HK-2 (cell line): ENCODE measurements at regions not wholly inside any gene's neighbourhood (a gene's known extent, or its start where the extent isn't known, plus 50 kb on each side); places are given as distances from the start of the nearest gene placed in this dataset.

Experiments used
- DNase-seq: peaks from one replicate; pipeline ENCODE4 v3.0.0-alpha.2; 2018; ENCODE audit not compliant: unreplicated experiment

DNA sequence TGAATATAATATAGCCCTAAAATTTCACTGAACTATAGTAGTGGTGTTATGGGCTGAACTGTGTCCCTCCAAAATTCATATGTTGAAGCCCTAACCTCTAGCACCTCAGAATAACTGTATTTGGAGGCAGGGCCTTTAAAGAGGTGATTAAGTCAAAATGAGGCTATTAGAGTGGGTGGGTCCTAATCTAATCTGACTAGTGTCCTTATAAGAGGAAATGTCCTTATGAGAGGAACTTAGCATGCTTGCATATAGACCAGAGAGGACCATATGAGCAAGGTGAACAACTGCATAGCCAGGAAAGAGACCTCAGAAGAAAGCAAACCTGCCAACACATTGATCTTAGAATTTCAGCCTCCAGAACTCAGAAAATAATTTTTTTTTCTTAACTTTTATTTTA lies 238.4 kb downstream of the ZEB2 start:
- DNase-seq: no peak

DNA sequence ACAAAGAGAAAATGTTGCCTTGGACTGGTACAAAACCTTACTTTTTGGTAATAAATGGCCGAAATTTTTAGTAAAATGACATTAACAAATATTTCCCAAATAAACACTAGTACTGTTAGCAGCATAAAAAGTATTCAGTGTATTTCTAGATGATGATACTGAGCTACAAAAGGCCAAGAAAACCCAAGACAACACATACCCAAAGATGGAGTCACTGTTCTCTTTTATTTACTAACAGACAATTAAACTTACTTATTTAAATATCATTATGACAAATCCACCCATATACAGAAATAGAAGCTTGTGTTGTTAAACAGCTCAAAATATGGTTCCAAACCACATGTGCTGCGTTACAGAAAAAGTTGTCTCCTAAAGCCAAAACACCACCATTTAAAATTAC lies 239.9 kb downstream of the ZEB2 start:
- no peak for DNase-seq

DNA sequence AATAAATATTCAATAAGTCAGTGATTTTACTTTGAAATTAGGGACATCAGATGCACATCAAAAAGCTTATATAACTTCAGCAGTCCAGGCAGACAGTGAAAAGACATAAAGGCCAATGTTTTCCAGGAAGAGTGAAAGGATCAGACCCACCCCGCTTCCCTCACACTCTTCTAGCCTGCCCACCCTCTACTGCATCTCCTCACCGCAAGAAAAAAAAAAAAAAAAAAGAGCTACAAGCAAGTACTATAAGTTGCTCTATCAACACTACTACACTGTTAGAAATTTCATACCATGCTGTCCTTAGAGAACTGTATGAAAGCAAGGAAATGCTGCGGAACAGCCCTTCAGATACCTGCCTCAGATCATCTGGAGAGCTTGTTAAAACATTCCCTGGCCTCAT lies 240.8 kb downstream of the ZEB2 start:
- DNase-seq: no peak

DNA sequence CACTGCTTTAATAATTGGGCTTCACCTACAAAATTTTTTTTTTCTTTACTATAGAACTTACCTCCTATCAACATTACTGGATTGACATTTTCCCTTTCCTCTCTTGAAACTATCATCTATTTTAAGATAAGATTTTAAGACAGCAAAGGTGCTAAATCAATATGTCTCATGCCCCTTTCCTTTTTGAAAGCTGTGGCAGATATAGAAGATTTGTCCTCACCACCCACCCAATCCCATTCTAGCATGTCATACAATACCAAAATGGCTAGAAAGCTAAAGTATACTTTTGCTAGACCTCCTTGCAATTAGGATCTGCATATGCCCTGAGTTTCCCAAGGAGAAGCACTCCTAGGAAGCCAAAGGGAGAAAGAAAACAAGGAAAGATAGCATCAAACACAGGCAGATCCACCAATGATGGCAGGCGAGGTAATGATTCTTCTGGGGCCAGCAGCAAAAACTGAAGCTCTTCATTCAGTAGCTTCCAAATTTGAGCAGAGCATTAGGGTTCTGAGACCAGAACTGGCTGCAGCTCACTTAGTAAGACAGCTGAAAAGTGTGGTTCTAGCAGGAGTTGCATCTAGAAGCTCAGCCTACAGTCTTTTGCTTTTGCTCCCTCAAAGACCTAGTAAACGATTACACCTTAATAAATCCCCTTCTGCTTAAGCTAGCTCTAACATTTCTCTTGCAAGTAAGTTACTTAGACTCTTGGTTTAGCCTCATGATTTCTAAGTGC lies 242.1 kb downstream of the ZEB2 start:
- DNase-seq: no peak

DNA sequence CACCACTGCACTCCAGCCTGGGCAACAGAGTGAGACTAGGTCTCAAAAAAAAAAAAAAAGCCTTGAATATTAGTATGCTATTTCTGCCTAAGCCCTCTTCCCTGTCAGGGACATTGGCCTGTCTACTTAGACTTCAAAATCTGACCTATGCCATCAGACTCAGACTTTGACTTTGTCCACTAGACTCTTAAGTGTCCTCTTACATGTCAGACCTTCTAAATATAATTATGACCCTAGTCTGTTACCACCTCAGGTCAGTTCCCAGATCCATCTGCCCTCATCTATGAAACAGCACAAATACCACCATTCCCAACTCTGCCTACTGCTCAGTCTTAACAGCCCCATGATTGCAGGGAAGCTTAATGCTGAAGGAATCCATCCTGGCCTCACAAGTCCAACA lies 244.6 kb downstream of the ZEB2 start:
- DNase-seq: no peak

DNA sequence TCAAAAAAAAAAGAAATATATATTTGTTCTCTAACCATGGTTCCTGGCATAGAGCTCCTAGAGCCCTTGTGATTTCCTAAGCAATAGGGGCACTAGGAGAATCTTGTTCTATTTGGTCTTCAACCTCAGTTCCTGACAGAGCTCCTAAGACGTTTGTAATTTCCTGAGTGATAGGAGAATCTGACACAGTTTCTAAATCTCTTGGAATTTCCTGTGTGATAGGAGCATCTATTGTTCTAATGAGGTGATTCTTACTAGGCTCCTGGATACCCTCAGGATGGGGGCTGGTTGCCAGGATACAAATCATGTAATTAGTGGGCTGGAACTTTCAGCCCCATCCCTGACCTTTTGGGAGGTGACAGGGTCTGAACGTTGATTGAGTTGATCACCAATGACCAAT lies 245.8 kb downstream of the ZEB2 start:
- no peak for DNase-seq

DNA sequence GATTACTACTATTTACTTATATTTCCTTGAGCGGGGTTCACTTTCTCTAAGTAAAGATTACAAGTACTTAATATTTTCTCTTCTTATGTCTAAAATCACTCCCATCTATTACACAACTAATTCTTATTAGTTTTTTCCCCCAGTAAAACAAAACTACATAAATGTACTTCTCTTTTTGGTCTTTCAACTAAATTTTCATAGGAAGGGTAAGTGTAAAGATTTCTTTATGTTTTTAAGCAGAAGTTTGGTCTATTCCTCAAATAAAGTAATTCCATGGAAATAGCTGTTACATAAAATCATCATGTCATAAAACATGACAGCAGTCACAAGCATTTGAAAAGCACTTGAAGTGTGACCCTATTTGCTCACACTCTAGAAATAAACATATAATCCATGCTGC lies 249.0 kb downstream of the ZEB2 start:
- no peak for DNase-seq

DNA sequence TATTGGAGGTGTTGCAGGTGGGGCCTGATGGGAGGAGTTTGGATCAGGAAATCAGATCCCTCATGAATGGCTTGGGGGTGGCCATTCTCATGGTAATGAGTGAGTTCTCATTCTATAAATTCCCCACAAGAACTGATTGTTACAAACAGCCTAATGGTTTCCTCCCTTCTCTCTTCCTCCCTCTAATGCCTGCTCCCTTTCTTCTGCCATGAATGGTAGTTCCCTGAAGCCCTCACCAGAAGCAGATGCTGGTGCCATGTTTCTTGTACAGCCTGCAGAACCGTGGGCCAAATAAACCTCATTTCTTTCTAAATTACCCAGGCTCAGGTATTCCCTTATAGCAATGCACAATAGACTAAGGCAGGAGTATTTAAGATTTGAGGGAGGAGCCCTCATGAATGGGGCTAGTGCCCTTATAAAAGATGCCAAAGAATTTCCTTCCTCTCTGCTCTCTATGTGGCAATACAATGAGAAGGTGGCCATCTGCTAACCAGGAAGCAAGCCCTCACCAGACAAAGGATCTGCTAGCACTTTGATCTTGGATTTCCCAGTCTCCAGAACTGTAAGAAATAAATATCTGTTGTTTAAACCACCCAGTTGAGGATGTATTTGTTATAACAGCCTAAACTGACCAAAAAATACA lies 251.8 kb downstream of the ZEB2 start:
- DNase-seq: no peak

DNA sequence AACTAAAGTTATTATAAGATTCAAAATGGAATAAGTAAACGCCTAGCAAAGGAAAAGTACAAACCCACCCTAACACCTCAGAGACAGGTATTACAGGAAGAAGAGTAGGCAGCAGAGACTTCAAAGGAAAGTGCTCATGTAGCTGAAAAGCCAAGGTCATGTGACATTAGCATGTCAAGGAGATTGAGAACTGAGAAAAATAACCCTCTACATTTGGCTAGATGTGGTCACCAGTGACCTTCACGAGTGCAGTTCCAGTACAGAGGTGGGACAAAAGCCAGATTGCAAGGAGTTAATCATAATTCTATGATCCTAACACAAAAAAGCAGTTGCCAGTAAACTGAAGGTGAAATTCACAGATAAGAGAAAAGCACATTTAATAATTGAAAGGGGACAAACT lies 252.7 kb downstream of the ZEB2 start:
- DNase-seq: no peak

DNA sequence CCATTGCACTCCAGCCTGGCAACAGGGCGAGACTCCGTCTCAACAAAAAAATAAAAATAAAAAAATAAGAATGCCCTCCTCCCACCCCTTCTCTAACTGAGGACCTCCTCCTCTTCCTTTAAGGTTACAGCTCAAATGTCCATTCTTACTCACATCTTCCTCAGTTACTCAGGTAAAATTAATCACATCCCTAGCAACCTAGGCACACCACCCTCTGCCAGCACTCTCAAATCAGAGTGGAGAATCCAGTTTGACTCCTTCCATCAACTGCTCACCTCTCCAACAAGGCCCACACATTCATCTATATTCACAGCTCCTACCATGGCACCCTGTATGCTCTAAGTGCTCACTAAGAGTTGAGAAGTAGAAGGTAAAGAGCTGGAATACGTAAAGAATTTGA lies 254.3 kb downstream of the ZEB2 start:
- DNase-seq: no peak

DNA sequence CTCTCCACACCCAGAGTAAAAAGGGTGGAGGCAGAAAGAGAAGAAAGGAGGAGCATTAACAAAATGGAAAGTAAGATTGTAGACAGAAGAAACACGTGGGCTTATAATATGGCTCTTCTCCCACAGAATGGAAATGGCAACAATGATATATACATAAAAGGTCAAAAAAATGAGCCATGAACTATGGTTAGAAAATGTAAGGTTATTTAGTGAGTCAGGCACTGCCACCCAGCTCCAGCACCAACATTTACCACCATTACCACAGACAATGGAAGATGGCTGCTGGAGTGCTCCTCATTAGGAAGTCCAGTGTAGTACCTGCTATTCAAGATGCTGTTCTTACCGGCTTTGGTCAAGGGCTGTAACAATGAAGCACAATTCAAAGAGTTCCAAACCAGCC lies 258.0 kb downstream of the ZEB2 start:
- no peak for DNase-seq

DNA sequence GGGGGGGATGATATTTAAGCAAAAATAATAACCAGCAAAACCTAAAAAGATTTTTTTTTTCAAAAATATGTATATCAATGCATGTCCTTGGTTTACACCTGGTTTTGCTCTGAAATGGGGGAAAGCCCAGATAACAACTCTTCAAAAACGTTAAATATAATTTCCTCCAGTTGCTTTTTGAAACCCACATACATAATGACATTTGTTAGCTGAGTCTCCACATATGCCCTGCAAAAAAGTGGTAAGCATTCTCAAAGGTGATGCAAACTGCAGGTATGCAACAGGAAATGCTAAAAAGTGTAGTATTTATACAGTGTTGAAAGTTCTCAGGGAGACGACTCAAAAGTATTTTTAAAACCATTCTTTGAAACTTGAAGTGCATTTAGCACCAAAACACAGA lies 258.6 kb downstream of the ZEB2 start:
- DNase-seq: no peak

DNA sequence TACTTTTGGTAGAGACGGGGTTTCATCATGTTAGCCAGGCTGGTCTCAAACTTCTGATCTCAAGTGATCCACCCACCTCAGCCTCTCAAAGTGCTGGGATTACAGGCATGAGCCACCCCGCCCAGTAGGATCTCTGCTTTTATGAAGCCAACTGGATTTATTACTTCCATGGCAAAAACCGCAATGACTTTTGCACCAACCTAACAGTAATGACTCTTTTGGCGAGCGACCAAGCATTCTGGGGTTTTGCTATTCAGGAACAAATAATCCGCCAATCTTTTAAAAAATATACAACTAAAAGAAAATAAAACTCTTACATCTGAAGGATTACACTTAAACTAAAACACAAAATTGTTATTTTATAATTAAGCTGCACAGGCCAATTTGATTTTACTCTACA lies 260.6 kb downstream of the ZEB2 start:
- no peak for DNase-seq

DNA sequence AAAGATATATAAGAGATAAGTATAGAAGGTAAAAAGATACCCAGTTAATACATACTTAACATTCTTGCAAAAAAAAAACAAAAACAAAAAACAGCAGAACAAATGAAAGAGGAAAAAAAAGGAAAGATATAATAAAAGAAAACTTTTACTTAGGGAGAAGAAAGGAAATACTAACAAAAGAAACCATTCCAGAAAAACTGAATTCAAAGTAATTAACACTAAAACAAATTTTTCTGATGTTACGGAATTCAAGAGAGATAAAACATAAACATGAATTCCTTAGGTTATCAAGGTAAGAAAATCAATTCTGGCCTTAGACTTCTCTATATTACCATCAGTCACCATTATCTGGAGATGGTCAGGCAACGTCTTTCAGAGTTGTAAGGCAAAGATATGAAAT lies 261.8 kb downstream of the ZEB2 start:
- no peak for DNase-seq

DNA sequence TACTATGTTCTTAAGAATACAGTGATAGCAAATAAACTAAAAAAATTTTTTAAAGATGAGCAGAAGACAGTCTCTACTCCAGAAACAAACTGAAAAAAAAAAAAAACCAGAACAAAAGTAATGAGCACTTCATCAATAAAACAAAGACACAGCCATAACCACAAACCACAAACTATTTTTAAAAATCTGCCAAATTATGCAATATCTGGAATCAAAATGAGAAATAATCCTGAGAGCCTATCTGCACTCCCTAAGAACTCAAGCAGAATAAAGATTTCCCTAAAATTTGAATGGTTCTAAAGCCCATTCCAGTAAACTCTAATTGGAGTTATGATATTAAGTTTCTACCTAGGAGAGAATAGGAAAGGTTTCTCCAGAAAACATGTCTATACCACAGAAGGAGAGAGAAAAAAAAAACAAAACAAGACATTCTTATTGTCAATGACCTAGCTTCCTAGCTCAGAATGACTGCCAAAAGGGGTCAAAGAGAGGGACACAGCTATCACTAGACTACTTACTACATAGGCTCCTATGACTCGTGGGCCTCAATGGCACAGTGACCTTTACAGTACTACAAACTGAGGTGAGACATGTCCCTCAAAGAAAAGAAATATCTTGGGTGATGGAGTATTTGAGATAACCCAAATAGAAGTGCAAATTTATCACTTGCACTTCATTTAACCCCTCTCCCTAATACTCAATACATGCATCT lies 262.8 kb downstream of the ZEB2 start:
- DNase-seq: no peak

DNA sequence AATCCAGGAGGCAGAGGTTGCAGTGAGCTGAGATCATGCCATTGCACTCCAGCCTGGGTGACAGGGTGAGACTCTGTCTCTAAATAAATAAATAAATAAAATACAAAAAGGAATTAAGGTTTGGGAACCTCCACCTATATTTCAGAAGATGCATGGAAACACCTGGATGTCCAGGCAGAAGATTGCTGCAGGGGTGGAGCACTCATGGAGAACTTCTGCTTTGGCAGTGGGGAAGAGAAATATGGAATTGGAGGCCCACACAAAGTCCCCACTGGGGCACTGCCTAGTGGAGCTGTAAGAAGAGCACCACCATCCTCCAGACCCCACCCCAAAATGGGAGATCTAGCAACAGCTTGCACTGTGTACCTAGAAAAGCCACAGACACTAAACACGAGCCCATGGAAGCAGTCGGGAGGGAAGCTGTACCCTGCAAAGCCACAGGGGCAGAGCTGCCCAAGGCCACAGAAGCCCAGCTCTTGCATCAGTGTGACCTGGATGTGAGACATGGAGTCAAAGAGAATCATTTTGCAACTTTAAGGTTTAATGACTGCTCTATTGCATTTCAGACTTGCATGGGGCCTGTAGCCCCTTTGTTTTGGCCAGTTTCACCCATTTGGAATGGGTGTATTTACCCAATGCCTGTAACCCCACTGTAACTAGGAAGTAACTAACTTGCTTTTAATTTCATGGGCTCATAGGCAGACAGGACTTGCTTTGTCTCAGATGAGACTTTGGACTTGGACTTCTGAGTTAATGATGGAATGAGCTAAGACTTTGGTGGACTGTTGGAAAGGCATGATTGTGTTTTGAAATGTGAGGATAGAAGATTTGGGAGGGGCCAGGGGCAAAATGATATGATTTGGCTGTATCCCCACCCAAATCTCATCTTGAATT lies 265.3 kb downstream of the ZEB2 start:
- no peak for DNase-seq

DNA sequence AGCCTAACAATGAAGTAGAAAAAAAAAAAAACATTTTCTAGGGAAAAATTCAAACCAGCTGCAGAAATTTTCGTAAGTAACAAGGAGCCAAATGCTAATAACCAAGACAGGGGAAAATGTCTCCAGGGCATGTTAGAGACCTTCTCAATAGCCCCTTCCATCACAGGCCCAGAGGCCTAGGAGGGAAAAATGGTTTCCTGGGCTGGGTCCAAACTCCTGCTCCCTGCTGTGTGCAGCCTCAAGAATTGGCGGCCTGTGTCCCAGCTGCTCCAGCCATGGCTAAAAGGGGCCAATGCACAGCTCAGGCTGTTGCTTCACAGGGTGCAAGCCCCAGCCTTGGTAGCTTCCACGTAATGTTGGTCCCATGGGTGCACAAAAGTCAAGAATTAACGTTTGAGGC lies 266.2 kb downstream of the ZEB2 start:
- no peak for DNase-seq

DNA sequence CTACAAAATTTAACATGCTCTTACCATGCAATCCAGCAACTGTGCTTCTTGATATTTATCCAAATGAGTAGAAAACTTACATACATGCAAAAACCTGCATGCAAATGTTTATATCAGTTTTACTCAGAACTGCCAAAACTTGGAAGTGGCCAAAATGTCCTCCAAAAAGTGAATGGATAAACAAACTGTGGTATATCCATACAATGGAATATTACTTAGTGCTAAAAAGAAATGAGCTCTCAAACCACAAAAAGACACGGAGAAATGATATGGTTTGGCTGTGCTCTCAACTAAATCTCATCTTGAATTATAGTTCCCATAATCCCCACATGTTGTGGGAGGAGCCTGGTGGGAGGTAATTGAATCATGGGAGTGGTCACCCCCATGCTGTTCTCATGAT lies 267.2 kb downstream of the ZEB2 start:
- DNase-seq: no peak

DNA sequence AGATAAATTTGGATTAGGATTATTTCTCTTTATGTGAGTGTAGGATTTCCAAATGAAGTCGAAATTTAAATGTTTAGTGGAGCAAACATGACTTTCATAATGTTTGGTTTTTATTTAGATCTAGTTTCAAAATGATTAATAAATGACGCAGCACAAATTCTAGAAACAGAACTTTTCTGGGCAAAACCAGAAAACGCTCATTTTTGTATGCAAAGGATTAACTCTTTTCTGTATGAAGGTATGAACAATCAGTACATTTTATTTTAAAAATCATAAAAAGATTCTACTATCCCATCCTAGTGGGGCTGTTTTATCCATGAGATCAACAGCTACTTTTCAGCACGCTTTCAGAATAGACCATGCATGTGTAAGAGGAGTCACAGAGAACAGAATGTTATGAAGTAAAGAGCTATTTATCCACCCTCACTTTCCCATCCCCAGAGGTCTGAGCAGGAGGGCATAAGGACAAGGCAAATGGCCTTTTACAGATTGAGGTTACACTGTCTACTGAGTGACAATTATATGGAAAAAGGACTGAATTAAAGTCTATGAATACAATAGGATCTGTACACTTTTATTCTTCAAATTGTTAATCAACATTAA lies 270.8 kb downstream of the ZEB2 start:
- no peak for DNase-seq

DNA sequence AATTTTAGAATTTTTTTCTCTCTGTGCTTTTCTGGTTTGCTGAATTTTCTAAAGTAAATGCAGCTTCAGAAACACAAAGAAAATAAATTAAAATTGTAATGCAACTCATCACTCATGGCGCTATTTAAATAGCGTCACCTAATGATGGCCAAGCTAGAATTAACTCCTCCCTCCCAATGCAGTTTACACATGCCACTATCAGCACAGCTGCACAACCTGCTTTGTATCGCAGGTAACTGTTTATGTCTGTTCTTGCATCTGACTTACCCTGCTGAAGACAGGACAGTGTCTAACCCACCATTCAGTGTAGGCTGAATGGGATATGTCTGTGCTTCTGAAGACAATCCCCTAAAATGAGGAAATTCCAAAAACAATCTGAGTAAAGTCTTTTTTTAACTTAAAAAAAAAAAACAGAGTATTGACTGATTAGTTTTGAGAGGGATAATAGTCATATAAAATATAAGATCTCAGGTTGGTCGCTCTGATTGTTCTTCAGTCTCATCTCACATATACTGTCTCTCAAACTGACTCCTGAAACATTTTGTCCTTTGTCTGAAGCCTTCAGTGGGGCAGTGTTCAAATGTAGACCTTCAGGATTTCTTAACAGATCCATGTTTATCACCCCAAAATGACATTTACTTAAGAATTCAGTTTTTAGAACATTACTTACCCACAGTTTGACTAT lies 271.4 kb downstream of the ZEB2 start:
- DNase-seq: no peak

DNA sequence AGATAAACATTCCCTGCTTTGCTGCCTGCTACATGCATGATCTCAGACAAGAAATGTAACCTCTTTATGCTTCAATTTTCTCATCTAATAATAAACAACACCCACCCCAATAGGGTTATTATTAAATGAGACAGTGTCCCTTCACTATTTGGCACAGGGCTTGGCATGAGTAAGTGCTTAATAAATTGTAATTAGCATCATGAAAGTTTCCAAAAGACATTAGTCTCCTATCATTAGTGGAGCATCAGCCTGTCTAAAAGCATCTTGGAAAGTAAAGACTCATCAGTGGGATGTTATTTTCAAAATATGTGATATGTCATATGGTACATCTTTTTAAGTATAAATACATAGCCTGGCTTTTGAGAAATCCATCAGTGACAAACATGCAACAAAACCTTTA lies 275.0 kb downstream of the ZEB2 start:
- DNase-seq: no peak
